ENCODE measurements at regions not wholly inside any gene's neighbourhood (a gene's known extent, or its start where the extent isn't known, plus 50 kb on each side); places are given as distances from the start of the nearest gene placed in this dataset.

DNA sequence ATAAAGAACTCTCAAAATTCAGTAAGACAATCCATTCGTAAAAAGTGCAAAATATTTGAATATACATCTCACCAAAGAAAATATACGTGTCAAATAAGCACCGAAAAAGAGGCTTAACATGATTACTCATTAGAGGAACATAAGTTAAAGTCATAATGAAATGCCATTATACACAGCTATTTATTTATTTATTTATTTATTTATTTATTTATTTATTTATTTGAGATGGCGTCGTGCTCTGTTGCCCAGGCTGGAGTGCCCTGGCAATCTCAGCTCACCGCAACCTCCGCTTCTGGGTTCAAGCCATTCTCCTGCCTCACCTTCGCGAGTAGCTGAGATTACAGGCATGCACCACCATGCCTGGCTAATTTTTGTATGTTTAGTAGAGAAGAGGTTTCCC, 203.6 kb upstream of the UBASH3B start:
- no peak for DNase-seq

DNA sequence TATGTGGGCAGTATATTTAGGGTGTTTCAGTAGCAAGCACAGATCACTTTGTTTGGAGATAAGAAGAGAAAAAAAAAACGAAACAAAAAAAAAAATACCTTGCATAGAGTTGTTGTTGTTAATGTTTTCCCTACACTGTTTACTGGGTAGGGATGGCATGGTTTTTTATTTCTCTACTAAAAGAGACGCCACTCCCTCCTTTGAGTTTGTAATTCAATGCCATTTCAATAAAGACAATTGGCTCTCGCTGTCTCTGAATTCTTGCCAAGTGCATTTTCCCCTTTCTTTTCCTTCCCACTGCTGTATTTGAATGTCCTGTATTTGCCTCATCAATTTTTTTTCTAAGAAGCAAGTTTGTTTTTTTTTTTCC, 213.9 kb upstream of the UBASH3B start:
- peak in 1 of 58 donors; percentile 25 for DNase-seq

DNA sequence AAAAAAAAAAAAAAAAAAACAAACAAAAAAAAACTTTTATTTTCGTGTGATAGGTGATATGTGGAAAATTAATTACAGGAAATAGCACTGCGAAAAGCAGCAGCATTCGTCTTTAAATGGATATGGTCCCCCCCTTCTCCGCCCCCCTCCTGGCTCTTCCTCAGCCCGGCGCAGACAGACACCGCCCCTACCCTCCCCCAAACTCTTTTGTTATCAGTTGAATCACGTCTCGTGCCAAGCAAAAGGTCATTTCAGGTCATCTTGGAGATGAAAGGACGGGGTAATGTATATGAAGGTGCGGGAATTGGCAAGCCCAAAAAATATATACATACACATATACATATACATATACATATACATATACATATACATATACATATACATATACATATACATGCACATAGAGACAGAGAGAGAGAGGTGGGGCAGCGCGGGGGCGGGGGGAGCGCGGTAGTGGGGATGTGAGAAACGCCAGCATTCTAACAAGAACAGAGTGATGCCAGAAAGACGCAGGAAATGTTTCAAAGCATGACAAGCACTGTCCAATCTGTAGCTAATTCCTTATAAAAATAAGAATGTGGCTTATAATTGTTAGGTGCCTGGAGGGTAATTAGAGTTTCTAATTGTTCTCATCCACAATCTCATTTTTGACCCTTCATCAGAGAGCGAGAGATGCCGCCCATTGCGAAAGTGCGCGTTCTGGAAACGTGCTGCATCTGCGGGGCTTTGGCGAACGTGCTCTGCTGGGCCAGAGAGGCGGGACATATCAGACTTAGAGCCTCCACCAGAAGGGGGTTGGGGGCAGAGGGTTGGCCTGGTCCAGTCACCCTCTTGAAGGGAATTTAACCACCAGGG, 214.5 kb upstream of the UBASH3B start:
- DNase-seq, result peak in 33 of 58 donors; percentile 5 to 58 (median 27)

DNA sequence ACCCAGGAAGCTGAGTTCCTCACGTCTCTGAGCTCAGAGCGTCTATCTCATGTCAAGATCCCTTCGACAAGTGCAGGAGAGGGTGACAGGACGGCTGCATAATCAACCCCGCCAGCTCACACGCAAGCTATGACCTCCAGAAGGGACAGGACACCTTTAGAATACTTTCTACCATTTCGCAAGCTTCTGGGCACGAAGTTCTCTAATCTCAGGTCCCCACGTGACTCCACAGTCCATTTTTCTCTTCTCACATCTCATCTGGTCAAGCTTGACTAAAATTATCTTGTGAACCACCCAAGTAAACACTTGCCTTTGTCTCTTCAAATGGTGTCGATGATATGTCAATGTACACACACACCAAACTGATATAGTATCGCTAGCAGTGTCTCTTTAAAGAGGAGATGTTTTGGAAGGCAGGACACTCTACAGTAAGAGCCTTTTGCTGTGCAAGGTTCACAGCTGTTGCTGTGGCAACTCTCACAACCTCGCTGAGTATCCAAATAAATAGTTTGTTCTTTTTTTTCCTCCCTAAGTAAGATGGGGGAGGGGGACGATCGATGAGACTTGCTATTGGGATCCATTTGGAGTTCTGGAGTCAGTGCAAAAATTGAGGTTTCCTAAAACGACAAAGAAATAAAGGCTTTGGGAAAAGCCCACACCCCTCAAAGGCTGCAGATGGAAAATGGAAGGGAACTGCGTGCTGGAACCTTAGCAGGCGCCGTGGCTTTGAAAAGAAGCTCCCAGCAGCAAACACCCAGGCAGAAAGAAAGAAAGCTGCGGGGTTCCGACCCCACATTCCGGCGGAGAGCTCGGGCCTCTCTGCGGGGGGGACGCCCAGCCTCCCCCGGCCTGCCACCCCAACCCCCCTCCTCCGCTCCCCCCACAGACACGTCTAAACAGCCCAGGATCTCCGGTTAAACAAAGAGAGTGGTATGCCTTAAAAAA, 215.4 kb upstream of the UBASH3B start:
- peak in 28 of 58 donors; percentile 7 to 67 (median 28) for DNase-seq

DNA sequence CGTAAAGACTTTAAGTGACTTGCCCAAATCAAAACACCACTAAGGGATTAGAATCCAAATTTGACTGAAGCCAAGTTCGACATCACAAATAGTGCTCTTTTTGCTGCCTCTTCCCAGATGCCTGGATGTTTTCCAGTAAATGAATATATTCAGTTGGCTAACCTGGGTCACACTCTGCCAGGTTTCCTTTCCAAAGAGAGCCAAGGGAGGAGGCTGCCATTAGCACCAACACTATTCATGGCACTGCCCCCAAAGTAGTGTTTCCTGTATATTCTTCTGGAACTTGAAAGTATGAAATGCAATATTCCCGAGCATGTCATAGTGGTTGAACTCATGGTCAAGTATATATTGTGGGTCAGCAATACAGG, 219.3 kb upstream of the UBASH3B start:
- no peak for DNase-seq

DNA sequence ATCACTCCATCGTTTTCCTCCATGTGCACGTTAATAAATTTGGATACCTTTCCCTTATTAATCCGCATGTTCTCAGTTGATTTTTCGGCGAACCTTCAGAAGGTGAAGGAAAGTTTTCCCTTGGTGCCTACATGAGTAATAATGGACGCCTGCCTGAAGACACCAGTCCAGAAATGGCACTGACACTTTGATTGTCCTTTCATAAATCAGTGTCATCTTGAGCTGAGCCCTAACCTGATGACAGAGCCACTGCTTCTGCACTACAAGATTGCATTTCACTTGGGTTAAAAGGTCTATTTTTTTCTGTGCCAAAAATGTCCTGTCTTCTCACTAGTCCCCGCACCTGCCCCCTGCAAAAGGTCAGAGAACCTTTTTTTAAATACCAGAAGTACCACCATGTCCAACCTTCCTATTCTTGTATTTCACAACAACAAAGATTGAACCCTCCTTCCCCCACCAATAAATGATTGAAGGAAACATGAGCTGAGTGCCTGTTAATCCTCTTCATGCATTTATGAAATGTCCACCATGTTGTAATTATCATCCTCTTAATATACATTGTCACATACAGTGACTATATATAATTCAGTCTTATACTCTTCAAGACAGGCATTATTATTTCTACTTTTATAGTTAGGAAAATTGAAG, 219.9 kb upstream of the UBASH3B start:
- no peak for DNase-seq

DNA sequence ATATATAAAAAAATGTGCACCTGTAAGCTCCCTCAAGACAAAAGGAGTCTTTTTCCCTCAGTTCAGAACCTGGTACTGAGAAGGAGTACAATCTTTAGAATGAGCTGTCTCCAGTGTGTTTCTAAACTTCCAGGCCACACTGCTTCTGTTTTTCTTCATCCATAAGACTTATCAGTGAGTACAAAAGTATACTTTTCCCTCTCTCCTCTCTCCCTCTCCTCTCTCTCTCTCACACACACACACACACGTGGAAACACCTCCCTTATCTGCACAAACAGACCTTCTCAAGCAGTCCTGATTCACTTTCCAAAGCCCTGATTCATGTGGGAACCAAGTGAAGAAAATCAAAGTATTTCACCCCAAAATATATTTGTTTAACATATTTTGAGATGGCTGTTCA, 220.7 kb upstream of the UBASH3B start:
- DNase-seq, result no peak

DNA sequence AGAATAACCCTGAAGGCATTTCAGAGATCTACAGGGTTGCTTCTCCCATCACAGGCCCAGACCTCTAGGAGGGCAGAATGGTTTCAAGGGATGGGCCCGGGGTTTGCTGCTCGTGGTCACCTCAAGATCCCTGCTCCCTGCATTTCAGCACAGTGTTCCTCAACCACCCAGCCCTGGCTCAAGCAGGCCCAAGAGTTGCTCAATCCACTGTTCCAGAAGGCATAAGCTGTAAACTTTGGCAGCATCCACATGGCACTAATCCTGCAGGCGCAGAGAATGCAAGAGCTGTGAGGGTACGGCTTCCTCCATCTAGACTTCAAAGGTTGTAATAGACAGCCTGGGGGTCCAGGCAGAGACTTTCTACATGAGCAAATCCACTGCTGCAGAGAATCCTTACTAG, 225.0 kb upstream of the UBASH3B start:
- DNase-seq, result no peak

DNA sequence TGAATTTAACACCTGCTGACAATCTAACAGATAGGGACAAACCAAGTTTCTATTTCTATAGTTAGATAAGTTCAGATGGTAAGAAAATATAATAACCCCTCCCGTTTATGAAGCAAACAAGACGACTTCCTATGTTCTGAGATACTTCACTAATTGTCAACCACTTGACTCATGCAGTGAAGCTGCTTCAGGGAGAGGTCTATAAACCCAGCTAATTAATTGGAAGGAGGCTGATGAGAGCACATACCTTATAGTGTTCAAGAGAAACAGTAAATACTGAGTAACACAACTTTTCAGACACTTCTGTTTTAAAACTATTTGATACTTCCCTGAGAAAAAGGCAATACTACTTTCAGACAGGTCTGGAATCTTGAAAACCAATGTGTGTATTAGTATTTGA, 229.4 kb upstream of the UBASH3B start:
- no peak for DNase-seq

DNA sequence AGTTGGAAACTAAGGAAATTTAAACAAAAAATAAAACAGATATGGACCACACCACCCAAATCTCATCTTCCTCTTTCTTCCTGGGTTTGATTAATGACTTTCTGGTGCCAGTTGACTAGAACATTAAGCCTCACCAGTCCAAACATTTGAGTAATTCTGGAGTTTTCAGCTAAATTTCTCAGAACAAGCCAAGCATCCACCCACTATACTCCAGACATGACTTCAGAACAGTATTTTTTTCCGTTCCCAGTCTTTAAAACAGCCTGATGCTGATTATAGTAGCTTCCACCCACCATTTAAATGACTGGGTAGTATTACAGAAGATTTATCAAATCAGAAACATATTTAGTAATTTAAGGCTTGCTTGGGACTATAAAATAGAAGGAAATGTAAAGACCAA, 230.9 kb upstream of the UBASH3B start:
- DNase-seq, result no peak

DNA sequence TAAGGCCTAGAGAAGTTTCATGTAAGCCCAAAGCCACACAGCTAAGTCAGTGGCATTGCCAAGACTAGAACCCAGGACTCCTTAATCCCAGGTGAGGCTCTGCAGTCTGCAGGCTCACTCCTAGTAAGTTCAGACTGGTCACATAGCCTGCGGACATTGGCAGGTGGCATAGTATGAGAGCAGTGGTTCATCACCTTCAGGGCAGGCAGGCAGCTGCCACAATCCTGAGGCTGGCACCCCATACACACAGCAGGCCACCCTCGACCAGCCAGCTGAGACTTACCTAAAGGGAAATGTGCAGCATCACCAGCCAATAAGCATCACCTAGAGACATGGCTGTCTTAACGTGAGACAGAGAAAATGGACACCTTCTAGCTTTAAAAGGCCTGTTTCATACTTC, 231.6 kb upstream of the UBASH3B start:
- DNase-seq, result no peak

DNA sequence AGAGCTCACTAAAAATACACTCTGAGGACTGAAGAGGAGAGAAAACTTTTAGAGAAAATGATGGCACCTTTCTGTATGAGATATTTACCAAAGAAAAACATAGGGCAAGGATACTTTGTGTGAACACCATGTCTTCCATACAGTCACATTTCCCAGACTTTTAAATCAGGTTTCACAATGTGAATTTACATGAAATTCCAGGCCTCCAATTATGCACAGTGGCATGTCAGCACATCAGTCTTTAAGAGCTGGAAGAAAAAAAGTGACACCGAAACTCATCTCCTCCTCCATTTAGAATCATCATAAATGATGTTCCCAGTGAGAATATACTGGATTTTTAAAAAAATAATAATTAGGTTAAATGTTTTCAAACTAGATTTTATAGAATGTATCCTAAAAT, 232.2 kb upstream of the UBASH3B start:
- DNase-seq, result no peak

DNA sequence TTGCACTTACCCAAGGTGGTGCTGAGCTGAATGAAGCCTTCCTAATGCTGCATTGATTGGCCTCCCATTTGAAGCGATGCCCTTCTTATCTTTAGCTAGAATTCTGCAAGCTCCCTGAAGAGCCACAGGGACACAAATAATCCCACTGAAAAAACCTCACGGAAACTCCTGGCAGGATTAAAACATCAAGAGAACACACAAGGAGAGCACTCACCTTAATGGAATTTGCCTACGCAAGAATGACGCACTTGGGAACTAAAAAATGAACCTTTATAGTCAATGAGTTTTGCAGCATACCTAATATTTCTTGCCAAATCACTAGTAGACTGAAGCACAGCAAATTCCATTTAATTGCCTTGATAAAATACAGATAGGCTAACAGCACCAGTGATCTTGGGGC, 232.8 kb upstream of the UBASH3B start:
- DNase-seq, result no peak

DNA sequence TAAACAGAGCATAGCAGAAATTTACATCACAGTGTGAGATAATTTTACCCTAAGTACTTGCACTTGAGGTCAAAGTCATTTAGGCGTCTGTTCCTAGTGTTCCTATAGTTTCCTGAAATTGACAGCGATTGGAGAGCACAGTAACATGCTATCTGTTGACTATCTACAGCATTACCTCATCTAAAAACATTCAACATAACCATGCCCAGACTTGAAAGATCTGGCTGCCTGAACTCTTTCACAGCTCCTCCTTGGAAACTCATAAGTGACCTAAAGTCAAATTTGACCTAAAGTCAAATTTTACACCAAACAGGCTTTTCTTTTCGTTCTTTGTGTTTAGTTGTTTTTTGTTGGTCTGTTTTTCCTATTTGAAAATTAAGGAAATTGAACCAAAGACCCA, 233.8 kb upstream of the UBASH3B start:
- no peak for DNase-seq

DNA sequence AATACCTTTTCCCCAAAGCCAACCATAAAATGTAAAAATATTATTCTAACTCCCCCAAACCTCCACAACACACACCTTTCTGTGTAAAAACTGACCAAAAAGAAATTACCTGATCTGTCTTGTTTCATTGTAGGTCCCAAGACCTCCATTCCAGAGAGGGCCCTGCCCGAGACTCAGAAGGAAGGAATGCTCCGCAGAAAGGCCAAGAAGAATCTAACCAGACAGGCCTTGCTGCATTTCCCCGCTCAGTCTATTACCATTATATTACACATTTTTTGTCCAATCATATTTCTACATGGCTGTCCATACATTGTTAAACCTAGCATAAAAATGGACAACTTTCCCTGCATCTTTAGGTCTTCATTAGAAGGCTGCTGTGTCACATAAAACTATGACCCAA, 237.5 kb upstream of the UBASH3B start:
- DNase-seq, result no peak

DNA sequence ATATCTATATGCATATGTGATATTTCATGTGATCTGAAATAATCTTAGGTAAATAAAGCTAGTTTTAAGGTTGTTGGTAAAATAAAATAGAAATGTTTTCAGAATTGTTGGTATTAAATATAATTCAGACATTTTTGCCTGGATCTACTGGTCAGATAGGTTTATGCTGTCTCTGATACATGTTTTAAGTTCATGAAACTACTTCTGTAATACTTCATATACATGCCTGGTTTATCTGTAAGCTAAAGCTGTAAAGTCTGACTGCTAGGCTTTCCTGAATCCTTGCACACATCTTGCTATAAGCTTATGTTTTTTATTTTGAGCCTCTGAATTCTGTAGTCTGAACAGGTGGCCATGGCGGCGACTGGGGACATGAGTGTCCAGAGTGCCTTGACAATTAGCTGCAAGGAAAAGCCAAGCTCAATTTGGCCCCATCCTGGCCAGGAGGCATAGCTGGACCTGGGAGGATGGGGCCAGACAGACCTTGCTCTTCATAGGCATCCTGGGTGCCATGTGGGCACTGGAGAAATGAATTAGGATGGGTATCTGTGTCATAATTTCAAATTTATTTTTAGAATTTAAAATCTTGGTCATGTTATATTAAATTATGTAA, 241.0 kb upstream of the UBASH3B start:
- DNase-seq, result no peak

DNA sequence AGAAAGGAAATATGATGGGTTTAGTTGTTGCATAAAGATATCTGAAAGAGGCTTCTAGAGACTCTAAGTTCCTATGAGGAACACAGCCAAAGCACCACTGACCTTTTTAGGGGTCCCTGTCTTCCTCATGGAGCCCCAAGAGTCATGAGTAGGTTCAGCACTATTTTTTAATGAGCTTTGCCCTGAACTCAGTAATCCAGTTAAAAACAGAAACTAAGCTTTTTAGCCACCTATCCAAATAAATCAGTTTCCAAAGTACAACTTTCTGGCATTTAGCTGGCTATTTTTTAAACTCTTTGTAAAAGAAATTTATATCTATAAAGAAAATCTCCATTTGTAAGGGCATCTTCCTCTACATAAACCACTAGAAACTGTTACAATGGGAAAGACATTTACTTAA, 241.8 kb upstream of the UBASH3B start:
- no peak for DNase-seq

DNA sequence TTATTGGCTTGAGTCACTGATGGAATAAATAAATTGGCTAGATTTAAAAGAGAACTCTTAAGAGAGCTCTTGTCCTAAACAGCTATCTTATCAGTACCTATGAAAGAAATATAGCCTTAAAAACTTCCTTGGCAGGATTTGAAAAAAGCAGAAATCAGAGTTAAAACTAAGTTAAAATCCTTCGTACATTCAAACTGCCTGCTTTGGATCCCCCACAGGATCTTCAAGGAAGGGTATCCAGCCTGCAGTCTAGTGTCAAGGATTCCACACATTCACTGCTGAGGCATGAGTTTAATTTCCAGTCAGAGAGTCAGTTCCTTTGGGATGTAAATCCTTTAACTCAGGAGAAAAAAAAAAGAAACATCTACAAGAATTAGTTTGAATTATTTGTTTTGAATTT, 242.9 kb upstream of the UBASH3B start:
- DNase-seq, result no peak

DNA sequence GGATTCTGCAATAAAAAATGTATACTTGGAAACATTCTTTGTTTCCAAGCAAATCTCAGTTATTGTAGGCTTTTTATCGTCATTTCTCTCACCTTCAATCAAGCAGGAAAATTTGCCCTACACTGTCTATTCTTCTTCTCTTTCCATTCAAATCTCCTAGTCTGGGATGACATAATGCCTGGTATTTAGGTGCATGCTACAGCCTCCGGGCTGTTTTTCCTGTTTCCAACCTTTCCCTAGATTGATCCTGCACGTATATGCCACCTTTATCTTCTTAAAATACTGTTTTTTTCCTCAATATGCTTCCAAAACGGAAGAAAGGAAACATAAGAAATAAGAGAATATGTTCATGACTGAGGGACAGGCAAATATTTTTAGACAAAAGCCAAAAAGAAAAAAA, 249.1 kb upstream of the UBASH3B start:
- no peak for DNase-seq

DNA sequence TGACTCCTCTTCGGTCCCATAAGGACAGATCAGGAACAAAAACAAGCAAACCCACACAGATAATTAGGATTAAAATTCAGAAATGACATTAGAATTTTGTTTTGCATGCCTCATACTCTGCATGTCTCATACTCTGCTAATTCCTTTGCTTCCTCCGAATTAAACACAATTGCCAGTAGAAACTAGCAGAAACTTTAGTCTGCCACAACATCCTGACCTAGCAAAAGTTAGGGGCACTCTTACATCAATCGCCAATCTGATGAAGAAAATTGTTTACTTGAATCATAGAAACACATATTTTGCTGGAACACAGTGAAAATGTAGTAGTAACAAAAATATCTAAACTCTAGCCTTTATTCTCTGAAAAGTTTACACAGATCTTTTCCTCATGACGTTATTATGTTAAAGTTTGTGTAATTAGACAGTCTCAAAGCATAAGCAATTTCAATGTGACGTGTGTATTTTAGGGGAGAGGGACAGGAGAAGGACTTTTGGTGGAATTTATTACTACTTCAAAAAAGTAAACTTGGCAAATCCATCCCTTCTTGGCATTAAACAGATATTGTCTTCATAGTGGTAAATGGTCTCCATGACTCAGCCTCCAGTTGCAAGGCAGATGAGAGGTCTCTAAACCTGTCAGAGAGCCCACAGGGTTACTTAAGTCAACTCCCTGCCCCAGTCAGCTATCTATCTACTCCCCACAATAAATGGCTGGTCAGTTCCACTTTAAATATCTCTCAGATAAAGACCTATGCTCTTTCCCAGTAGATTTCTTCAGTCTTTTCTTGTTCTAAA, 249.8 kb upstream of the UBASH3B start:
- no peak for DNase-seq

DNA sequence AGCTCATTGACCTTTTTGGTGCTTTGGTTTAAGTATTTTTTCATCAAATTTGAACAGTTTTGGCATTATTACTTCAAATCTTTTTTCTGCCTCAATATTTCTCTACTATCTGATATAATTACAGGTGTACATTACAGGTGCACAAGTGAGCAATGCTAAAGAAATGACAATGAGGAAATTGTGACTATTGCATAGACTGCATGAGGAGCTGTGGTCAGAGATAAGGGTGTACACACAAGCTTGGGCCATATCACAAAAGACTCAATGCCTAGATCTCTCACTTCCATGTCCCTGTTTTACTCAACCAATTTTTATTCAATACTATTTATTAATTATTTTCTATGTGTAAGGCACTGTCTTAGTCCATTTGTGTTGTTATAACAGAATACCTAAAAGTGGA, 251.0 kb upstream of the UBASH3B start:
- DNase-seq, result no peak
